NCI-H1694 treated with DMSO at 0.1 percent for 48 hours (cell line): ENCODE measurements at regions not wholly inside any gene's neighbourhood (a gene's known extent, or its start where the extent isn't known, plus 50 kb on each side); places are given as distances from the start of the nearest gene placed in this dataset.
A peak's percentile ranks its signal among the peaks of the same experiment; 100 is the strongest.

Experiments
- DNase-seq: peaks from one replicate; lab custom pipeline; 2025; lab: John Stamatoyannopoulos, UW

GRCh38 chr4:120198411-120198810 lies 131.8 kb upstream of the MAD2L1 start:
- no peak for DNase-seq

GRCh38 chr4:120177603-120178002 lies 111.0 kb upstream of the MAD2L1 start:
- no peak for DNase-seq

- no peak for DNase-seq
These were observed 108.6 kb upstream of the MAD2L1 start for GRCh38 chr4:120175272-120175671.

GRCh38 chr4:120163895-120164294 lies 97.2 kb upstream of the MAD2L1 start:
- no peak for DNase-seq

- DNase-seq: no peak
These were observed 92.3 kb upstream of the MAD2L1 start for GRCh38 chr4:120158841-120159463.

GRCh38 chr4:120158046-120158445 lies 91.4 kb upstream of the MAD2L1 start:
- DNase-seq: no peak

- DNase-seq: peak; percentile 31
These were observed 89.6 kb upstream of the MAD2L1 start for GRCh38 chr4:120156120-120156718.

GRCh38 chr4:120155287-120155686 lies 88.6 kb upstream of the MAD2L1 start:
- no peak for DNase-seq

- no peak for DNase-seq
These were observed 78.0 kb upstream of the MAD2L1 start for GRCh38 chr4:120144634-120145033.

GRCh38 chr4:120144041-120144440 lies 77.4 kb upstream of the MAD2L1 start:
- DNase-seq: no peak

- DNase-seq: no peak
These were observed 72.7 kb upstream of the MAD2L1 start for GRCh38 chr4:120139392-120139791.

- DNase-seq: no peak
These were observed 66.3 kb upstream of the MAD2L1 start for GRCh38 chr4:120132935-120133334.

- DNase-seq: no peak
These were observed 64.1 kb upstream of the MAD2L1 start for GRCh38 chr4:120130786-120131185.
